Lower lobe of right lung (tissue), 2 donors: ENCODE measurements at regions not wholly inside any gene's neighbourhood (a gene's known extent, or its start where the extent isn't known, plus 50 kb on each side); places are given as distances from the start of the nearest gene placed in this dataset.
"Not testable (repeated sequence)": the region's sequence is repeated elsewhere in the genome, so short reads cannot be mapped to it uniquely, and the experiment has no call there.

Source experiments
- ATAC-seq, 2 donors: fragments of 200-7000 bp; cut with Tn5 transposase; one replicate each; pipeline ENCODE4 v1.9.1; 2020 to 2022; ENCODE audit warnings: mild to moderate bottlenecking in 2 of 2, moderate library complexity in 2 of 2
- DNase-seq: peaks from one replicate; pipeline ENCODE4 v3.0.0-alpha.2; 2020
- H3K27ac ChIP-seq: fragments of 200-600 bp; one replicate; pipeline ENCODE4 v1.8.0; 2022
- H3K27me3 ChIP-seq: fragments of 200-600 bp; one replicate; pipeline ENCODE4 v1.8.0; 2022; ENCODE audit warnings: low read depth
- H3K36me3 ChIP-seq: fragments of 200-600 bp; one replicate; pipeline ENCODE4 v1.8.0; 2022; ENCODE audit warnings: mild to moderate bottlenecking
- H3K4me1 ChIP-seq: fragments of 200-600 bp; one replicate; pipeline ENCODE4 v1.8.0; 2022
- H3K4me3 ChIP-seq: fragments of 200-600 bp; one replicate; pipeline ENCODE4 v1.8.0; 2022; ENCODE audit warnings: mild to moderate bottlenecking
- H3K9me3 ChIP-seq: fragments of 200-600 bp; one replicate; pipeline ENCODE4 v1.8.0; 2022
- intact Hi-C: fragments of 100-400 bp; cut with DNase I; formaldehyde crosslinking; loops from one replicate; pipeline ENCODE4 v1.11.0; 2022
- TF ChIP-seq, protein P1 (sequence below): fragments of 200-600 bp; IDR thresholded peaks from one replicate; pipeline ENCODE4 v1.8.0; 2022; ENCODE audit warnings: antibody characterized with exemption, mild to moderate bottlenecking
- donor health status: DM: no; HTN: yes; CAD: no; lungs with severe emphysema.

DNA sequence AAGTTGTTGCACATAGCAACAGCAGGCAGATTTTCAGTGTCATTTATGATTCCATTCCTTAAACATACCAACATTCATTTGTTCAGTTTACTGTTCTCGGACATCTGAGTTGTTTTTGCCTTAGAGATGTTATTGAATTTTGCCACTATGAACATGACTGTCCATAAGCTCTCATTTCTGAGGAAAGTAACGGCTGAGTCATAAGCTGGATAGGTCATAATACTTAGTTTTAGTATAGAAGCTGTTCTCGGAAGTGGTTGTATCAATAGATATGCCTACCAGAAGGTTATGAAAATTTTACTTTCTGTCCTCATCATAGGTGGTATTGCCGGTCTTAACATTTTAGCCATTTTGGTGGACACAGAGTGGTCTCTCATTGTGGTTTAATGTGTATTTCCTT is 157.1 kb upstream of the CLNK start:
- H3K27me3 ChIP-seq, result no peaks in the 10 kb centered on the region
- no peak overlapping the region for H3K27ac ChIP-seq
- intact Hi-C loops, result no loop called here
- TF ChIP-seq, protein P1, sequence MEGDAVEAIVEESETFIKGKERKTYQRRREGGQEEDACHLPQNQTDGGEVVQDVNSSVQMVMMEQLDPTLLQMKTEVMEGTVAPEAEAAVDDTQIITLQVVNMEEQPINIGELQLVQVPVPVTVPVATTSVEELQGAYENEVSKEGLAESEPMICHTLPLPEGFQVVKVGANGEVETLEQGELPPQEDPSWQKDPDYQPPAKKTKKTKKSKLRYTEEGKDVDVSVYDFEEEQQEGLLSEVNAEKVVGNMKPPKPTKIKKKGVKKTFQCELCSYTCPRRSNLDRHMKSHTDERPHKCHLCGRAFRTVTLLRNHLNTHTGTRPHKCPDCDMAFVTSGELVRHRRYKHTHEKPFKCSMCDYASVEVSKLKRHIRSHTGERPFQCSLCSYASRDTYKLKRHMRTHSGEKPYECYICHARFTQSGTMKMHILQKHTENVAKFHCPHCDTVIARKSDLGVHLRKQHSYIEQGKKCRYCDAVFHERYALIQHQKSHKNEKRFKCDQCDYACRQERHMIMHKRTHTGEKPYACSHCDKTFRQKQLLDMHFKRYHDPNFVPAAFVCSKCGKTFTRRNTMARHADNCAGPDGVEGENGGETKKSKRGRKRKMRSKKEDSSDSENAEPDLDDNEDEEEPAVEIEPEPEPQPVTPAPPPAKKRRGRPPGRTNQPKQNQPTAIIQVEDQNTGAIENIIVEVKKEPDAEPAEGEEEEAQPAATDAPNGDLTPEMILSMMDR, result no peak
- ATAC-seq (no peak), DNase-seq (no peak)
- no peaks in the 10 kb centered on the region for H3K36me3 ChIP-seq
- H3K4me1 ChIP-seq, result no peaks in the 10 kb centered on the region
- H3K4me3 ChIP-seq, result no peak overlapping the region
- no peaks in the 10 kb centered on the region for H3K9me3 ChIP-seq

DNA sequence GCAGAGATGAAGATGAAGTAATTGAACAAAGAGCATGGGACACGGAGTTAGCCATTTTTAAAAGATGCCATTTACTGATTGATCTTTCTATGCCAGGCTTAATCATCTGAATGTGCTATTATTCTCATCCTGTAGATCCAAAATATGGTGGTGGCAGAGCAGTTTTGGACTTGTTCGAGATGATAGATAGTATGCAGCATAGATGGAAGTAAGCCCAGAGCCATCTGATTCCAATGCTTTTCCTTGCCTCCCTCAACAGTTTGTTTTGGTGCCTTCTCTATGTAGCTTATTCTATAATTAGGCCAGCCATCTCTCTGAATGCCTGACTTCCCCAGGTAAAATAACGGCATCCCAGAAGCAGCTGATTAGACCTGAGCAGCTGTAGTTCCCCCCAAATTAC is 152.6 kb upstream of the CLNK start:
- DNase-seq (no peak), ATAC-seq (no peak)
- Histone ChIP-seq H3K4me3 (no peak overlapping the region), H3K36me3 (no peaks in the 10 kb centered on the region), H3K4me1 (no peaks in the 10 kb centered on the region), H3K9me3 (no peaks in the 10 kb centered on the region), H3K27me3 (no peaks in the 10 kb centered on the region), H3K27ac (no peak overlapping the region)
- TF ChIP-seq, protein P1, result no peak
- intact Hi-C loops, result no loop called here

DNA sequence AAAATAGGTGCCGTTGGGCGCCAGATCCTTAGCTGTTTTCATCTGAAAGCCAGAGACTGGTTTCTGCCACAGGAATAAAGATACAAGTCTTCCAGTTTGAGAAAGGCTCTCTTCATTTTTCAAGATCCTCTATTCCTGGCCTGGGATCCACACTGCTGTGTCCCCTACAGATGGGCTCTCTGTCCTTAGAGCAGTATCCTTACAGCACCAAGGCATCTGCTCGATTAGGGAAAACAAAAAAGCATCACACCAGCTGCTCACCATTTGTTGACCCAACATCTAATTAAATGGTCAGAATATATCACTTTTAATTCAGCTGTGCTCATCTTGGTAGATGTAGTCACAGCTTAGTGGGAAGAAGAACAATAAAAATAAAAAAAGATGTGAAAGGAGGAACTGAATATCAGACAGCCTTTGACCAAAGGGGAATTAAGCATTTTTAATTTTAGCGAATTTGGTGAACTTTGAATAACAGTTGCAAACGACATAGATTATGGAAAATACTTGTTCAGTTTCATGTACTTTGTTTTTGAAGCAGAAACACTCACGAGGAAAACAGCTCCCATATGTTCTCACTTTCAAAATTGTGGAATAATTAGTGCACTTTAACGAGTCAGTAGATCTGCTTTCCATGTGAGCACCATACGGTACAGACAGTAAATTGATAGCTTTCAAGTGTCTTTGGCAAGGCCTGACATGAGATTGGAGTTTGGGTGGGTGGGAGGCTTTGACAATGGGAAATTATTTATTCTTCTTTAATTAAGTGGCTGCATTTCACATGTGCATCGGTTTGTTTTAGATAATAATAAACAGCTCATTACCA is 148.4 kb upstream of the CLNK start:
- DNase-seq, result no peak
- no peak overlapping the region for H3K4me3 ChIP-seq
- intact Hi-C loops, result no loop called here
- ATAC-seq, result no peak
- TF ChIP-seq, protein P1, result no peak
- no peaks in the 10 kb centered on the region for H3K36me3 ChIP-seq
- H3K27ac ChIP-seq, result no peak overlapping the region
- no peaks in the 10 kb centered on the region for H3K9me3 ChIP-seq
- no peaks in the 10 kb centered on the region for H3K27me3 ChIP-seq
- no peaks in the 10 kb centered on the region for H3K4me1 ChIP-seq

DNA sequence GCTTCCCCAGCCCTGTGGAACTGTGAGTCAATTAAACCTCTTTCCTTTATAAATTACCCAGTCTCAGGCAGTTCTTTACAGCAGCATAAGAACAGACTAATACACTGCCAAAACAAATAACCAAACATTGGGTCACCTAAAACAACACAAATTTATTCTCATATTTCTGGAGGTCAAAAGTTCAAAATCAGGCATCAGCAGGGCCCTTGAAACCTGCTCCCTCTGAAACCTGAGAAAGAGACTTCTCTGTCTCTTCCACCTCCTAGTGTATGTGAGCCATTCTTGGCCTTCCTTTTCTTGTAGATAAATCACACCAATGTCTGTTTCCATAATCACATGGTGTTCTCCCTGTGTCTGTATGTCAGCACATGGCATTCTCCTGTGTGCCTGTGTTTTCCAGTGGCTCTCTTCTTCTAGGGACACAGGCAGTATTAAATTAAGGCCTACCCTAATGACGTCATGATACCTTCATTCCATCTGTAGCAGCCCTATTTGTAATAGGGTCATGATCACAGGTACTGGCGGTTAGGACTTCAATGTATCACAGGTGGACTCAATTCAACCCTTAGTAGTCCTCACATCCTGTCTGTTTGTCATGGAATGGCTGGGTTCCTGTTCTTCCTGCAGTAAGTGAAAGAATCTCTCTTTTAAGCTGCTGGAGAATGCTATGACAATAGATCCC is 147.3 kb upstream of the CLNK start:
- no peaks in the 10 kb centered on the region for H3K4me1 ChIP-seq
- H3K9me3 ChIP-seq, result no peaks in the 10 kb centered on the region
- H3K27ac ChIP-seq, result no peak overlapping the region
- TF ChIP-seq, protein P1, result no peak
- H3K36me3 ChIP-seq, result no peaks in the 10 kb centered on the region
- intact Hi-C loops, result no loop called here
- no peak overlapping the region for H3K4me3 ChIP-seq
- DNase-seq (no peak), ATAC-seq (no peak)
- no peaks in the 10 kb centered on the region for H3K27me3 ChIP-seq

DNA sequence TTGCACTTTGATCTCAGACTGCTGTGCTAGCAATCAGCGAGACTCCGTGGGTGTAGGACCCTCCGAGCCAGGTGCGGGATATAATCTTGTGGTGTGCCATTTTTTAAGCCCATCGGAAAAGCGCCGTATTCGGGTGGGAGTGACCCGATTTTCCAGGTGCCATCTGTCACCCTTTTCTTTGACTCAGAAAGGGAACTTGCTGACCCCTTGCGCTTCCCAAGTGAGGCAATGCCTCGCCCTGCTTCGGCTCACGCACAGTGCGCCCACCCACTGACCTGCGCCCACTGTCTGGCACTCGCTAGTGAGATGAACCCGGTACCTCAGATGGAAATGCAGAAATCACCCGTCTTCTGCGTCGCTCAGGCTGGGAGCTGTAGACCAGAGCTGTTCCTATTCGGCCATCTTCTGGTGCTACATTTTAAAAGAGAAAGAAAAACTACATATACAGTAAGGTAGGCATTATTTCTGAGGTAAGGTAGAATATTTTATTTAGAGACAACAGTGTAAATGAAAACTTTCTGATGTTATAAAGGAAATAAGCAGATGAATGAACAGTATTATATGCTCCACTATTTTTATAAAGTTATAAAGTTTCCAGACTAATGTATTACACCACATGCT is 144.5 kb upstream of the CLNK start:
- H3K4me1 ChIP-seq, H3K4me3 ChIP-seq, ATAC-seq, H3K9me3 ChIP-seq, H3K36me3 ChIP-seq, H3K27ac ChIP-seq, DNase-seq, intact Hi-C loops, H3K27me3 ChIP-seq: not testable (repeated sequence)

DNA sequence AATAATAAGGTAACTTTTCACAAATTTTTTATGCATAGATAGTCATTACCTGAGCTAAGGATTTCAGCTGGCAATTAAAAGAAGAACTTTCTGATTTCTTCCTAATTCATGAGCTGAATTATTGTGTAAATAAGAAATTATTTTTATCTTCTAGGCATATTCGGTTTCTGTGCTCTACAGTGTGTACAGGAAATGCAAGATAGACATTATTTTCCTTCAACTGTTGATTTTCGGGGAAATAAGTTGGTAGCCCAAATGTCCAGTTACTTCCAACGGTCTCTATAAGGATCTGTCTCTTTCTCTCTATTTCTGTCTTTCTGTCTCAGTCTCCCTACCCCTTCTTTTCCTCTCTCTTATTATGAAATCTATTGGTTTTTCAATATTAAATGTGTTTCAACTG is 137.3 kb upstream of the CLNK start:
- TF ChIP-seq, protein P1, result no peak
- Histone ChIP-seq H3K4me3 (no peak overlapping the region), H3K27ac (no peak overlapping the region), H3K27me3 (no peaks in the 10 kb centered on the region), H3K36me3 (no peaks in the 10 kb centered on the region), H3K9me3 (no peaks in the 10 kb centered on the region), H3K4me1 (no peaks in the 10 kb centered on the region)
- no peak for DNase-seq
- intact Hi-C loops, result no loop called here
- no peak for ATAC-seq
